ENCODE measurements at regions not wholly inside any gene's neighbourhood (a gene's known extent, or its start where the extent isn't known, plus 50 kb on each side); places are given as distances from the start of the nearest gene placed in this dataset.
"Not testable (repeated sequence)": the region's sequence is repeated elsewhere in the genome, so short reads cannot be mapped to it uniquely, and the experiment has no call there.

DNA sequence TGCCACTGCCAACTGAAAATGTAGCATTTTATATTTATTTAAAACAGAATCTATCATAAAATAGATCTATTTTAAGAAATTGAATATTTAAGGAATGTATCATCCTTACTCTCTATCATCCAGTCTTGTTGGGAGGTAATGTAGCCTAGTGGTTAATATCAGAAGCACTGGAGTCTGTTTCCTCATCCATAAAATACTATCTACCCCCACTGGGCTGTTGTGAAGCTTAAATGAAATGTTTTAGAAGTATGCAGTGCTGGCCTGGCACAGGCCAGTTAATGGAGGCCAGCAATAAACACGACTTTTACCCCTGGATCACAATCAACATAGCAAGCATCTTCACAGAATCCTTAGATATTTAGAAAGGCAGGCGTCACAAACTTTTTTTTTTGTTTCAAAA is 188.0 kb downstream of the CAND1 start:
- no peak for DNase-seq

DNA sequence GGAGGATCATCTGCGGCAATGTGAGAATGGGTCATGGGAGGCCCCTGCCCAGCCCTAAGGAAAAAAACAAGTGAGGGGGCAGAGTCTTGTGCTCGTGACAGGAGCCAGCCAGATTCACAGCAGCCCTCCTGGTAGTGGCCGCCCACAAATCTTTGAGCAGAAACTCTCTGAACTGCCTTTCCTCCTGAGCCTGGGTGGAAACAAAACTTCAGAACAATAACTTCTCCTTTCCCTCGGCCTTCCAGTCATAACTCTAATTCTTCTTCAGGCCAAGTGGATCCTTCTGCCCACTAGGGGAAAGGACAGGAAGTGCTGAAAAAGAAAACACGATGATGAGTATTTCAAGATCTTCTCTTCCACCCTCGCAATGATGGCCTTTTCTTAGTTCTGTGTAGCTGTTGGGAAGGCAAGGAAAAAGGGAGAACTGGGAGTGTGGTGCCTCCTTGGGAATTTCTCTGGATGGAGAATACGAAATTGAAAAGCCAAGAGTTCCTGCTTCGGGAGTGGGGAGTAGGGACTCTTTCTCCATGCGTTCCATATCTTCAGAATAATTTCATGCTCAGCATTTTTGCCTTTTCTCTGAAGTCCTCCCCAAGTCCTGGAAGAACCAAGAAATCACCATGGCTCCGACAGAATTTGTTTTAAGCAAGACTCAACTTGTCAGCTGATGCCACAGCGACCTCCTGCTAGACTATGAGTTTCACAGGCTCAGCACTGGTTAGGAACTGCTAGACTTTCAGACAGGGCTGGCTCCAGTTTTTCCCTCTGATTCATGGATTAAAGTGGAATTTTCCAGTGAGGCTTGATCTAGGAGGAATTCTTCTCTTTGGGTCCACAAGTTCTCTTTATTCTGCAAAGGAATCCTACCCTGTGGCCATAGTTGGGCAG is 188.9 kb downstream of the CAND1 start:
- DNase-seq = no peak

DNA sequence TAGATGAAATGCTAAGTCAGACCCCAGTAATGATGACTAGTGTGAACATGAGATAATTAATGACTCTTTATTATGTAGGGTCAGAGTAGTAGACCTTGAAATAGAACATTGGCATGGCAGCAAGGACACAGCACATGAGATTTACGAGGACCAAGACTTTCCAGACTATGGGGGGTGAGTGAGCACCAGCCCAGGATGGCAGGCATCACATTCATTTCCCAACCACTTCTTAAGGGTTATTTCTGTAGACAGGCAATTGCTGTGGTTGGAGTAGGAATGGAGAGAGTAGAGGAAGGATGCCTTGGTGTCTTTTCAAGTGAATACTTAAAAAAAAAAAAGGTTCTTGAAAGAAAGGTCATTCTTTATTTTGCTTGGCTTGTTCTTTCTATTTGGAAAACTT is 189.4 kb upstream of the DYRK2 start:
- DNase-seq = no peak

DNA sequence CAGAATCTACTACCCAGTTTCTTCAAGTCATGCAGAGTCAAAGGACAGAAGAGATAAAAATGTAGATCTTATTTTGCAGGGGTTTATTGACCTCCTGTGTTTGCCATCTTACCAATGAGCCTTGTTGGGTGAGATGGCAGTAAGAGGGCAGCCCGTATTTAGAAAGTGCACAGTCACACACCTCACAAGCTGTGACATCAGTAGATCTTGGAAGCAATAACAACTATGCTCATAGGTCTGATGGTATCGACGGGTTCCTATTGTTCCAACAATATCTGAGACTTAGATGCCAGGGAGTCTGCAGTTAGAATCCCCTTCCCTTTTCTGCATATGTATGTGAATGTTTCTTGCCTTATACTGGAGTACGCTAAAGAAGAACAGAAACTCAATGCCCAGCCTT is 189.0 kb upstream of the DYRK2 start:
- no peak for DNase-seq

DNA sequence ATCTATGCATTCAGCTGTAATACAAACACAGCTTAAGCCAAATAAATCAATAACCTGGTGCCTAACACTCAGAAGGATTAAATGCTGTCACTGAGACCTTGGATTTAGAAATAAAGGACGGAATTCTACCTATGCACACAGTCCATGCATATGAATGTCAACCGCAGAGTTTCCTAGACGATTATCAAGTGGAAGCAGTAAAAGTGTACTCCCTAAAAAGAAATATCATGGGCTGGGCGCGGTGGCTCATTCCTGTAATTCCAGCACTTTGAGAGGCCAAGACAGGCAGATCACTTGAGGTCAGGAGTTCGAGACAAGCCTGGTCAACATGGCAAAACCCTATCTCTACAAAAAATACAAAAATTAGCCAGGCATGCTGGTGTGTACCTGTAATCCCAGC is 188.2 kb upstream of the DYRK2 start:
- no peak for DNase-seq

DNA sequence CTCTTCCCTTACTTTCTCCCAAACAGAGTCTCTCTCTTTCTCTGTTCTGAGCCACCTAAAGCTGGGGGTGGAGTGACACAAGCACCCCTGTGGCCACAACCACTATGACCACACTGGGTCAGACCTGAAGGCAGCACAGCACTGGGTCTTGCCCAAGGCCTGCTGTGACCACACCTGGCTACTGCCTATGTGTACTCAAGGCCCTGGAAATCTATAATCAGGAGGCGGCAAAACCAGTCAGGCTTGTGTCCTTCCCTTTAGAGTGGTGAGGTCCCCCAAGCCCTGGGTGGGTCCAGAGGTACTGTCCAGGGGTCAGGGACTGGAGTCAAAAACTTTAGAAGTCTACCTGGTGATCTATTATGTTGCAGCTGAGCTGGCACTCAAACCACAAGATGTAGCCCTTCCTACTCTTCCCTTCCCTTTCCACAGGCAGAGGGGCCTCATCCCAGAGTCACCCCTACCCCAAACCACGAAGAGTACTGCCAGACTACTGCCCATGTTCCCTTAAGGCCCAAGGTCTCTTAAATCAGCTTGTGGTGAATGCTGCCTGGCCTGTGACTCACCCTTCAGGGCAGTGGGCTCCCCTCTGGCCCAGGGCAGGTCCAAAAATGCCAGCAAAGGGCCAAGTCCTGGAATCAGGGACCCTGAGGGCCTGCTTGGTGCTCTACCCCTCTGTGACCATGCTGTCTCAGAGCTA is 179.8 kb upstream of the DYRK2 start:
- DNase-seq = no peak

DNA sequence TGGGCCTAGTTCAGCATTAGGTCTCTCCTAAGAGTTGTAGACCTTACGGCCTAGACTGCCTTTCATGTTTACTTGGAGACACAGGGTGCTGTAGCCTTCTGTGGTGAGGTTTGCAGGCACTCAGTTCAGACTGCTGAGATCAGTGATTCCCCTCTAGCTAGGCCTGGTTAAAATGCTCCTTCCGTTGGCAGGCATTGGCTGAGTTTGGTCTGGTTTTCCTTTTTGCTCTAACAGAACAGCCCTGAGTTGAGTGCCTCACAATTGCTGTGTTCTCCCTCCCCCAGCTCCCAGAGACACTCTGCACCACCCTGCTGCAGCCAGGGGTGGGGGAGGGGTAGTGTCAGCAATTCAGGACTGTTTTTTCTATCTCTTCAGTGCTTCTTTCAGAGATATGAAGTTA is 178.9 kb upstream of the DYRK2 start:
- no peak for DNase-seq

DNA sequence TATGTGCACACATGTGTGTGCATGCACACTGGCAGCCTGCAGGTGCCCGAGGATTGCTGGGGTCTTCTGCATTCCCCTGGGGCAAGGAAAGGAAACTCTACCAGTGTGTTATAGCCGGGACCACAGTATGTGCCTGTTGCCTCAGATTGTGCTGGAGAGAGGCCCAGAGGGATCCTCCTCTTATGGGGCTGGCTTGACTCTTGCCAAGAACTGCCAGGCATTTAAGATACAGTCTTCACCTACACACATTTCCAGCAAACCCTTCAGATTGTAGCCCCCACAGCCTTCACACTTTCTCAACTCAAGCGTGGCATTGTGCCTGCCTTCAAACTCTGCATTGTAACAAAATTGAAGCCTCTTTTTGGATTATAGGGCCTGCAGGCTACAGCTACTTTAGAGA is 176.7 kb upstream of the DYRK2 start:
- no peak for DNase-seq

DNA sequence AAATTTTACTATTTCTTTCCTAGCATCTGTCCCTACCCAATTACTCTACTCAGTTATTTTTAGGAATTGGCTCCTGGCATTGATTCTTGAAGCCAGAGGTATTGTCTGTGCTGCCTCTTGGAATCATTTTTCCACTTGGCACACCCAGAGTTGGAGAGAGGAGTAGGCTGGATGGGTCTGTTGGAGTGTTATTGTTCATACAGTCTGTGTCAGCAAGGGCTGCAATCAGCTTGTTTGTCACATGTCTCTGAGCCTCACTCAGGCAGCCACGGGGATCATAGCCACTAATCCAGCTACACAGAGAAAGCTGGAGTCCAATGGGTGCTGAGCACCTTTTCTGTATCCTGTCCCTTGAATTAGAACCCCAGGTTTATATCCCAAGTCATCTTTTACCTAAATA is 176.0 kb upstream of the DYRK2 start:
- DNase-seq = no peak

DNA sequence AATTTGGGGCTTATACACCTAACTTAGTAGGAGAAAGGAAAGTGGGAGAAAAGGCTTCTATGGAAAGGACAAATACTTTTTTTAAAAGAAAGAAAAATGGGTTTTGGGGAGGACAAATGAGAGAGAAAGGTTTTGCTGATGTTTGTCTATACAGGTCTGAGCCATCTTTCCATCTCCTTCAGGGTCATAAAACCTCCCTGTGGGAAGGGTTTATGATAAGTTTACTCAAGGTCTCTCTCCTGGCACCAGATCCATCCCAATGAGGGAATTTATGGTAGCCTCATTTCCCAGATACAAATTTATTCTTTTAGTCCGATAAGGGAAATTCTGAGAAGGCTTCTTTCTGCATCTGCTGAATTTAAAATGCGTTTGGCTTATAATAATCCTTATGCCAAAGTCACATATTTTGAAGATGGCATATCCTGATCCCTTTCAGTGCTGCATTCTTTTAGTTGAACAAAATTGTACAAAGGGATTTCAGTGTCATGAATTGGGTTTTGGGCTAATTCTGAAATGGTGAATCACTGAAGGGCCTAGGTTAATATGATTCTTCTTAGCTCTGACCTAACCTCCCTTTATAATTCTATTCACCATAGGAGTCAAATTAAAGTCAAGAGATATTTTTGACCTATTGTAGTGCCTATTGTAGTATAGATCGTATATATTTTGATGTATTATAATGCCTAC is 173.5 kb upstream of the DYRK2 start:
- DNase-seq = no peak

DNA sequence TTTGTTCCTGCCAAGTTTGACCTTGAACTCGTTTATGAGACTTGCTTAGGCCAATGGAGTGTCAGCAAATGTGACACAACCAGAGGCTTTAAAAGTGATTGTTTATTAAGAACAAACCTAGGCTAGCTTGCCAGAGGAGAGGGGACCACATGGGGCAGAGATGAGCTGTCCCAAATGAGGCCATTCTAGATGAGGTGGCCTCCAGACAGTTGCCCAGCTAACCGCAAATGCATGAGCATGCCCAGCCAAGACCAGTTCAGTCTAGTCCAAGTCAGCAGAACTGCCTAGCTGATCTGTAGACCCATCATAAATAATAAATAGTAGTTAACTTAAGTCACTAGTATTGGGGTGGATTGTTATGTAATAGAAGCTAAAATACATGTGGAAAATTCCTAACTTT is 172.8 kb upstream of the DYRK2 start:
- DNase-seq = no peak

DNA sequence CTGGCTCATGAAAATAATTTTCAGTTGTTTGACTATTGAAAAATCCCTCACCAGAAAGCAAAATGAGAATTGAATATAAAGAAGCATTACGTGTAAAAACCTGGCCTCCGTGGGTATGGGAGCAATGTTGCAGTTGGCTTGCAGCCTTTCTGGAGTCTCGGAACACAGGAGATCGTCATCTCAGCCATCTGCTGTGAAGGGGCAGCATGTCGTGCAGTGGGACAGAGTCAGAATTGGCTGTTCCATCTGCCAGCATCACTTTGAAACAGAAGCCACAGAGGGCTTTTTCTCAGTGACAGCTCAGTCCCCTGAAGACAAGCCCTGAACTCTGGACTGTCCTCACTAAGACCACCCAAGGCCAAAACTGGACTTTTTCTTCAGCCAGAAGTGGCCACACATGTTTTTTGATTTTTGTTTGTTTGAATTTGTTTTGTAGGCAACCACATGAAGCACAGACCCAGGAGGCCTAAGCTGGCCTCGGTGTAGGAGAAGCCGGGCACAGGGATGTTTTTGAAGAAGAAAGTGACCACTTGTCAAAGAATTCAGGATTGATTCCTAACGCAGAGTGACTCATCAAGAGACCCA is 170.8 kb upstream of the DYRK2 start:
- DNase-seq = no peak

DNA sequence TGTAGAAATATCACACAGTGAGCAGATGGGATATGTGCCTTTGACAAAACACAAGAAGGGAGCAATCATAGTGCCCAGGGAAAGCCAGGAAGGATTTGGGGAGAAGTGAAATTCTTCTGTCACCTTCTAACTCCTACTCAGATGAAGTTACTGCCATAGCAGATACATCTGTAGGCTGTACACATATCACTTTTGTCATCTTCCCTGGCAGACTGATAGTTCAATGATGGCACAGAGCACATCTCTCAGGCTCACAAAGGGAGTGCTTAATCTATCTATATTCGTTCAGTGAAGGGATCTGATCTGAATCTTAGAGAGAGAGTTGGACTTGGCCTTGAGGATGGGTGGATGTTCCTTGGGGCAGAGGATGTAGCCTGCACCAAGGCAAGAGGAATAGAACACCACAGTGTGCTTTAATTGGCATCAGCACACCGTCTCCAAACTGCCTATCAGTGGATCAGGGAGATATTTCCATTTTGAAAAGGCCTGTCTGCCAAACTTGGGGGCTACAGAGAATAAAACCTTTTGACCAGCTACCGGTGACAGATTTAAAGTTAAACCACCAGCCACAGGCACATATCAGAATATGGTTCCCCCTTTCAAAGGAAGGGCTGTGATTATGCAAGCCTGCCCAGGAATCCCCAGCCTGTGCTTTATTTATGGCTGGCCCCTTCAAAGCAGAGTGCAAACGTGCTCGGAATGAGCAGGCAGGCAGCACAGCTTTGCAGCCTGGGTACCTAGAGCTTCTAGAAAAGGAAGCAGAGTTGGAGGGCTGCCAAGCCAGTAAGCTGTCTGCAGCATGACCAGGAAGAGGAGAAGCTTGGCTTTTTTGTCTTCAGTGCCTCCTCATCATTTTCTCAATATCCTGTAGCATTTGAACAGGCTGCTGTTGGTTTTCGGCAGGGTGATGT is 165.5 kb upstream of the DYRK2 start:
- DNase-seq = no peak

DNA sequence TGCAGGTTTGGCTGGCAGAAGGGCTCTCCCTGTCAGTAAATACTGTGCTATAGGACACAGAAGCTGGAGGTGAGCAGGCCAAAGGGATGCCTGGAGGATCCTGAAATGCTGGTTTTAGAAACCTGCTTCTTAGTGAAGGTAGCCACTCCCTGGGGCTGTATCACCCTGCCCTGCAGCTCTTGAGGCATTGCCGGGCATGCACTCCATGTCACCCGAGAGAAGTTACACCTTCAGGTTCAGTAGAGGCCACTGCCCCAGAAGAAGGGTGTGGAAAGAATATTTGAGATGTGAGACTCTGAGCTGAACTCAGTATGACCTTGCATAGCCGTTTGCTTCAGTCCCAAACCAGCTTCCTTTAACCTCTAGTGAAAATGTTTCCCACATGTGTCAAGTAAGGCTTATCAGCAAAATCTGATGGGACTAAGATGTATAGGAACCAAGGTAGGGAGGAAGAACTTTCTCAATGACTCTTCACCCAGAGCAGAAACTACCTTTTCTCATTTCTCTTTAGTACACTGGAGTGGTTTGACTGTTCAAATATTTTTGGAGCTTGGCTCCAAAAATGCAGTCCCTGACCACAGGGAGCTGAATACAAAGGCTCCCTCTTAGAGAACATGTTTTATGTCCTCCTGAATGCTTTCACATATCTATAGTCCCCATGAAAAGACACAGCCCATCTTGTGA is 164.5 kb upstream of the DYRK2 start:
- DNase-seq = no peak

DNA sequence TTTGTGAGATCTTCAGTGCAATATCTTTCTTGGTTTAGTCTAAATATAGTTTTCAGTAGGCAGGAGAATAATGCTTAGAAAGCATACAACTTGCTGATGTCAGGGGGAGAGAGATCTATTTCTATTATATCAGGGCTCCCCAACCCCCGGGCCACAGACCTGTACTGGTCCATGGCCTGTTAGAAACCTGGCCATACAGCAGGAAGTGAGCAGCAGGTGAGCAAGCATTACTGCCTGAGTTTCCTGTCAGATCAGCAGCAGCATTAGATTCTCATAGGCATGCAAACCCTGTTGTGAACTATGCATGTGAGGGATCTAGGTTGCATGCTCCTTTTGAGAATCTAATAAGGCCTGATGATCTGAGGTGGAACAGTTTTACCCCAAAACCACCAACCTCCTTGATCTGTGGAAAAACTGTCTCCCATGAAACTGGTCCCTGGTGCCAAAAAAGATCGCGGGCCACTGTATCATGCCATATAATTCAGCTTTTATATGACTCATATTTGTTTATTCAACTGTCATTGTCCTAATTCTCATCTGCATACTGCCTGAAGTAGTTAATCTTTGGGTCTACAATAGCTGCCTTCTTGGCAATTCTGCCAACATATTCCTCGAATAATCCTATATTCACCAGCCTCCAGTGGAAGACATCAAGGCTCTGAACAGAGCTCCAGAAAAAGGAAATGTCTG is 163.6 kb upstream of the DYRK2 start:
- no peak for DNase-seq

DNA sequence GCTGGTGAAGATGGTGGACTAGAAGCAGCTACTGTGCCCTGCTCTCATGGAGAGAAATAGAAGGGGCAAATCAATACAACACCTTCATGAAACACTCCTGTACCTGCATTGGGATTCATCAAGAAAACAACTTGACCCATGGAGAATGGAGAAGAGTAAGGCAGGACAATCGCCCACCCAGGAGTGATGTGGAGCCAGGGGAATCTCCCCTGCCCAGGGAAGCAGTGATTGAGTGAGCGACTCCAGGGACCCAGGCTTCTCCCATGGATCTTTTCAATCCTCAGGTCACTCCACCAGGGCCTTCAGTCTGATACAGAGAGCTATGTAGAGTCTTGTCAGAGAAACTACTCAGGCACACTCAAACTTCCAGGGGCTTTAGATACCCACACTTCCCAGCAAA is 161.9 kb upstream of the DYRK2 start:
- no peak for DNase-seq

DNA sequence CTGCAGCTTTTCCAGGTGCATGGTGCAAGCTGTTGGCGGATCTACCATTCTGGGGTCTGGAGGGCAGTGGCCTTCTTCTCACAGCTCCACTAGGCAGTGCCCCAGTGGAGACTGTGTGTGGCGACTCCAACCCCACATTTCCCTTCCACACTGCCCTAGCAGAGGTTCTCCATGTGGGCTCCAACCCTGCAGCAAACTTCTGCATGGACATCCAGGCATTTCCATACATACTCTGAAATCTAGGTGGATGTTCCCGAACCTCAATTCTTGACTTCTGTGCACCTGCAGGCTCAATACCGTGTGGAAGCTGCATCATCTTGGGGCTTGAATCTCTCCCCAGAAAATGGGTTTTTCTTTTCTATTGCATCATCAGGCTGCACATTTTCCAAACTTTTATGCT is 160.2 kb upstream of the DYRK2 start:
- not testable (repeated sequence) for DNase-seq

DNA sequence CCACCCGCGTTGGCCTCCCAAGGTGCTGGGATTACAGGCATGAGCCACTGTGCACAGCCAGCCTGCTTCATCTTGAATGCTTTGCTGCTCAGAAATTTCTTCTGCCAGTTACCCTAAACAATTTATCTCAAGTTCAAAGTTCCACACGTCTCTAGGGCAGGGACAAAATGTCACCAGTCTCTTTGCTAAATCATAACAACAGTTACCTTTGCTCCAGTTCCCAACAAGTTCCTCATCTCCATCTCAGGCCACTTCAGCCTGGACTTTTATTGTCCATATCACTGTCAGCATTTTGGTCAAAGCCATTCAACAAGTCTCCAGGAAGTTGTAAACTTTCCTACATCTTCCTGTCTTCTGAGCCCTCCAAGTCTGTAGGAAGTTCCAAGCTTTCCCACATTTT is 159.5 kb upstream of the DYRK2 start:
- no peak for DNase-seq

DNA sequence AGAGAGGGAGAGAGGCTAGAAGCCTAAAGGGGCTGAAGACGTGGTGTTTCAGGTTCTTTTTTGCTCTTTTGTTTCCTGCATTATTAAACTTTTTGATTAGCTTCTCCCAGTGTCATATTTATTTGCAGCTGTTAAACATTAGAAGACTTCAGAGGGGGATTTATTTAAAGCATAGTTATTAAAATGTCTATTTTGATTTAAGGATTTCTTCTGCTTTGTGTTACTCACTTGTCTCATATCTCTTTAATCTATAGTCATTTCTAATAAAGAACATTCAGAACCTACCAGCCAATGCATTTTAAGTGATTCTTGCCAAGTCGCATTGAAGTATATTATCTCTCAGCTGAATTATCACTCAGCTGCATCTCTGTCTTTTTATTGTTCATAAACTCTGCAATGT is 152.0 kb upstream of the DYRK2 start:
- DNase-seq = no peak

DNA sequence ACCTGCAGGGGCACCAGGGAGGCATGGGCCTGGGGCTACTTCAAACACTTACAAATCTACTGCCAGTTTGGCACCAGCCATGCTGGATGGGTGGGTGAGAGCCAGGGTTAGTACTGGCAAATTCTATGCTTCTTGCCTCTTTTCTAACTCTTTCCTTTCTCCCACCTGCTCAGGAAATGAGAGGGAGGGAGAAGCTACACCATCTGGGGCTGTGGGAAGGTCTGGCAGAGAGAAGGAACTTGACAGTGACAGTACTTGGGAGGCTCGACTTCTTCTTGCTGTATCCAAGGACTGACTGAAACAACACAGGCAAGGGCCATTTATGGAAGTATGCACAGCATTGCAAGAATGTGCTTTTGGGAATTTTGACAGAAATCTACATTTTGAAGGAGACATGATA is 149.6 kb upstream of the DYRK2 start:
- no peak for DNase-seq

DNA sequence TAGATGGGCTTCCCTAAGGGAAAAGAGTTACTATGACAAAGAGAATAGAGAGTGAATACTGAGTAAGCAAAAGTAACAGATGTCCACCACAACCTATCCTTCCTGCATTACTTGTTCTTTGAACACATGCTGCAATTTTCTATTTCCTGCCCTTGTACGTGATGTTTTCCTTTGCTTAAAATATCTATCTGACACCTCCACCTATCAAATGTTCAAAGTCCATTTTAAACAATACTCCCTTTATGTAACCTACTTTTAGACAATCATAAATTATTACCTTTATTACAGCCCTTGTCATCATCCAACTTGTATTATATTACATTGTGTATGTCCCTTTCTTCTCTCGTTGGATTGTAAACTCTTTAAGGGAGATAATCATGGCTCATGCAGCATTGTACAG is 147.2 kb upstream of the DYRK2 start:
- DNase-seq = no peak
